SK-N-SH treated with all-trans-retinoic acid at 6 μM for 48 hours (cell line): ENCODE measurements at regions not wholly inside any gene's neighbourhood (a gene's known extent, or its start where the extent isn't known, plus 50 kb on each side); places are given as distances from the start of the nearest gene placed in this dataset.
A peak's percentile ranks its signal among the peaks of the same experiment; 100 is the strongest.
"Not testable (repeated sequence)": the region's sequence is repeated elsewhere in the genome, so short reads cannot be mapped to it uniquely, and the experiment has no call there.

Experiments used
- ATAC-seq: fragments of 200-7000 bp; cut with Tn5 transposase; 3 replicates; pipeline ENCODE4 v1.9.1; 2020; ENCODE audit warnings: mild to moderate bottlenecking, moderate library complexity
- ARNTL ChIP-seq: fragments of 450-650 bp; formaldehyde crosslinking; IDR thresholded peaks from 2 replicates; pipeline ENCODE4 v1.5.0; 2020; ENCODE audit warnings: low read depth, mild to moderate bottlenecking, moderate library complexity, borderline replicate concordance
- BACH2 ChIP-seq: fragments of 250-450 bp; sonication (Bioruptor Pico); IDR thresholded peaks from 2 replicates; pipeline ENCODE4 v1.9.0; 2021; ENCODE audit warnings: mild to moderate bottlenecking, borderline replicate concordance
- CREB5 ChIP-seq: fragments of 250-450 bp; sonication (Bioruptor Pico); IDR thresholded peaks from 2 replicates; pipeline ENCODE4 v1.5.1; 2020; ENCODE audit warnings: low read depth, mild to moderate bottlenecking, moderate library complexity
- CSDC2 ChIP-seq: fragments of 250-450 bp; sonication (Bioruptor Pico); IDR thresholded peaks from 2 replicates; pipeline ENCODE4 v1.5.0; 2020; ENCODE audit warnings: mild to moderate bottlenecking, moderate library complexity
- CSRNP3 ChIP-seq: fragments of 250-450 bp; sonication (Bioruptor Pico); IDR thresholded peaks from 2 replicates; pipeline ENCODE4 v1.5.1; 2021; ENCODE audit warnings: mild to moderate bottlenecking, moderate library complexity
- ESRRG ChIP-seq: fragments of 250-450 bp; sonication (Bioruptor Pico); IDR thresholded peaks from 2 replicates; pipeline ENCODE4 v1.6.1; 2021; ENCODE audit warnings: mild to moderate bottlenecking
- GLIS3 ChIP-seq: fragments of 250-450 bp; sonication (Bioruptor Pico); IDR thresholded peaks from 2 replicates; pipeline ENCODE4 v1.5.0; 2020; ENCODE audit warnings: mild to moderate bottlenecking, moderate library complexity
- ISL1 ChIP-seq: fragments of 250-450 bp; sonication (Bioruptor Pico); IDR thresholded peaks from 2 replicates; pipeline ENCODE4 v2.1.2; 2022; ENCODE audit warnings: mild to moderate bottlenecking, moderate library complexity
- OSR1 ChIP-seq: fragments of 250-450 bp; sonication (Bioruptor Pico); IDR thresholded peaks from 2 replicates; pipeline ENCODE4 v1.8.0; 2022; ENCODE audit warnings: moderate library complexity, mild to moderate bottlenecking, inconsistent platforms
- PPARA ChIP-seq: fragments of 250-450 bp; sonication (Bioruptor Pico); IDR thresholded peaks from 2 replicates; pipeline ENCODE4 v1.5.0; 2020; ENCODE audit warnings: mild to moderate bottlenecking, borderline replicate concordance
- RARB ChIP-seq: fragments of 250-450 bp; sonication (Bioruptor Pico); IDR thresholded peaks from 2 replicates; pipeline ENCODE4 v1.8.0; 2021; ENCODE audit warnings: mild to moderate bottlenecking, moderate library complexity
- SNAI2 ChIP-seq: fragments of 250-450 bp; sonication (Bioruptor Pico); IDR thresholded peaks from 2 replicates; pipeline ENCODE4 v1.5.0; 2020; ENCODE audit warnings: mild to moderate bottlenecking, moderate library complexity
- TCF4 ChIP-seq: fragments of 250-450 bp; sonication (Bioruptor Pico); IDR thresholded peaks from 2 replicates; pipeline ENCODE4 v1.8.0; 2021; ENCODE audit warnings: mild to moderate bottlenecking, moderate library complexity, borderline replicate concordance
- TOX ChIP-seq: fragments of 250-450 bp; sonication (Bioruptor Pico); IDR thresholded peaks from 2 replicates; pipeline ENCODE4 v1.8.0; 2021; ENCODE audit warnings: mild to moderate bottlenecking, moderate library complexity, borderline replicate concordance
- TSHZ2 ChIP-seq: fragments of 250-450 bp; sonication (Bioruptor Pico); IDR thresholded peaks from 2 replicates; pipeline ENCODE4 v1.5.0; 2020; ENCODE audit warnings: mild to moderate bottlenecking, moderate library complexity
- ZC3H10 ChIP-seq: fragments of 250-450 bp; sonication (Bioruptor Pico); IDR thresholded peaks from 2 replicates; pipeline ENCODE4 v1.5.1; 2021; ENCODE audit warnings: mild to moderate bottlenecking, moderate library complexity
- ZFP3 ChIP-seq: fragments of 250-450 bp; sonication (Bioruptor Pico); IDR thresholded peaks from 2 replicates; pipeline ENCODE4 v1.5.0; 2020; ENCODE audit warnings: mild to moderate bottlenecking, moderate library complexity
- ZFP30 ChIP-seq: fragments of 450-650 bp; formaldehyde crosslinking; IDR thresholded peaks from 2 replicates; pipeline ENCODE4 v1.5.0; 2022; ENCODE audit warnings: mild to moderate bottlenecking, moderate library complexity
- ZNF565 ChIP-seq: fragments of 450-650 bp; formaldehyde crosslinking; conservative IDR thresholded peaks from 2 replicates; pipeline ENCODE4 v1.5.0; 2020; ENCODE audit warnings: low read depth, mild to moderate bottlenecking, moderate library complexity
- ZNF70 ChIP-seq: fragments of 450-650 bp; formaldehyde crosslinking; IDR thresholded peaks from 2 replicates; pipeline ENCODE4 v1.5.0; 2020; ENCODE audit warnings: mild to moderate bottlenecking, moderate library complexity
- ZNF8 ChIP-seq: fragments of 450-650 bp; formaldehyde crosslinking; IDR thresholded peaks from 2 replicates; pipeline ENCODE4 v1.5.0; 2020; ENCODE audit warnings: mild to moderate bottlenecking, moderate library complexity

GRCh38 chr1:197842646-197843045 lies 59.8 kb upstream of the C1orf53 start:
- ATAC-seq = no peak
- TF ChIP-seq GLIS3 (CRISPR knock-in tag) (no peak), OSR1 (CRISPR knock-in tag) (no peak), ISL1 (CRISPR knock-in tag) (no peak), ARNTL (no peak), ZNF70 (CRISPR knock-in tag) (no peak), TOX (CRISPR knock-in tag) (no peak), ESRRG (no peak)

- TF ChIP-seq ZNF565 (CRISPR knock-in tag) = no peak
- no peak for TF ChIP-seq SNAI2
- no peak for TF ChIP-seq TOX (CRISPR knock-in tag)
- TF ChIP-seq RARB (CRISPR knock-in tag) = no peak
- no peak for ATAC-seq
These were observed 60.4 kb upstream of the C1orf53 start for GRCh38 chr1:197841883-197842553.

- no peak for ATAC-seq
- no peak for TF ChIP-seq RARB (CRISPR knock-in tag)
- no peak for TF ChIP-seq ZFP30
- TF ChIP-seq GLIS3 (CRISPR knock-in tag) = no peak
- no peak for TF ChIP-seq ZFP3 (CRISPR knock-in tag)
- no peak for TF ChIP-seq CSDC2 (CRISPR knock-in tag)
- TF ChIP-seq SNAI2 = no peak
- TF ChIP-seq ZNF70 (CRISPR knock-in tag) = no peak
These were observed 61.3 kb upstream of the C1orf53 start for GRCh38 chr1:197841158-197841557.

- ATAC-seq = not testable (repeated sequence)
These were observed 62.6 kb upstream of the C1orf53 start for GRCh38 chr1:197839786-197840185.

GRCh38 chr1:197838836-197839235 lies 63.6 kb upstream of the DENND1B start:
- peak; percentile 80 for ATAC-seq
- TF ChIP-seq RARB (CRISPR knock-in tag) = no peak
- no peak for TF ChIP-seq ESRRG
- TF ChIP-seq ISL1 (CRISPR knock-in tag) = no peak
- no peak for TF ChIP-seq CREB5 (CRISPR knock-in tag)
- TF ChIP-seq PPARA (CRISPR knock-in tag) = no peak
- TF ChIP-seq TOX (CRISPR knock-in tag) = no peak
- no peak for TF ChIP-seq ZC3H10 (CRISPR knock-in tag)
- no peak for TF ChIP-seq ARNTL
- TF ChIP-seq OSR1 (CRISPR knock-in tag) = no peak
- TF ChIP-seq ZNF8 (CRISPR knock-in tag) = no peak
- TF ChIP-seq CSRNP3 (CRISPR knock-in tag) = no peak
- no peak for TF ChIP-seq GLIS3 (CRISPR knock-in tag)
- TF ChIP-seq TSHZ2 (CRISPR knock-in tag) = no peak
- TF ChIP-seq TCF4 (CRISPR knock-in tag) = no peak
- TF ChIP-seq ZNF565 (CRISPR knock-in tag) = no peak
- no peak for TF ChIP-seq ZFP3 (CRISPR knock-in tag)
- no peak for TF ChIP-seq ZFP30
- no peak for TF ChIP-seq CSDC2 (CRISPR knock-in tag)
- TF ChIP-seq, all 23 proteins: peak for 0

GRCh38 chr1:197837911-197838310 lies 62.6 kb upstream of the DENND1B start:
- TF ChIP-seq ZNF565 (CRISPR knock-in tag) (no peak), GLIS3 (CRISPR knock-in tag) (no peak), CSRNP3 (CRISPR knock-in tag) (no peak), RARB (CRISPR knock-in tag) (no peak), CSDC2 (CRISPR knock-in tag) (no peak), TSHZ2 (CRISPR knock-in tag) (no peak), BACH2 (CRISPR knock-in tag) (no peak), ESRRG (no peak)
- no peak for ATAC-seq

- ATAC-seq = not testable (repeated sequence)
These were observed 61.1 kb upstream of the DENND1B start for GRCh38 chr1:197836356-197836755.
